Keratinocyte (primary cell): ENCODE measurements at regions not wholly inside any gene's neighbourhood (a gene's known extent, or its start where the extent isn't known, plus 50 kb on each side); places are given as distances from the start of the nearest gene placed in this dataset.

Experiments
- CTCF ChIP-seq, 3 experiments: IDR thresholded peaks in 1 of 3; conservative IDR thresholded peaks in 1 of 3; optimal IDR thresholded peaks in 1 of 3; 2 replicates in 2 of 3; 3 replicates in 1 of 3; pipeline versions ENCODE3 to v1.5.1; 2011; ENCODE audit warnings: low read length in 3 of 3, mild to moderate bottlenecking in 3 of 3, moderate library complexity in 2 of 3, control low read depth in 1 of 3, inconsistent platforms in 1 of 3; ENCODE audit not compliant: insufficient read depth in 2 of 3; ENCODE audit errors: extremely low read depth in 1 of 3
- EZH2 ChIP-seq: IDR thresholded peaks from one replicate; pipeline ENCODE4 v1.6.1; 2012; ENCODE audit warnings: inconsistent platforms, mild to moderate bottlenecking, low read length, moderate library complexity

- TF ChIP-seq CTCF (optimal IDR thresholded peaks at IDR 0.05 in 1 of 3, IDR thresholded peaks at IDR 0.05 in 1 of 3, conservative IDR thresholded peaks at IDR 0.05 in 1 of 3; ENCODE audit: extremely low read depth in 1 of 3, insufficient read depth in 2 of 3, low read length in 3 of 3) (no peak), EZH2 (no peak)
Measured at GRCh38 chr11:116162086-116162885, 610.5 kb downstream of the BUD13 start.
